H9 (cell line): ENCODE measurements at regions not wholly inside any gene's neighbourhood (a gene's known extent, or its start where the extent isn't known, plus 50 kb on each side); places are given as distances from the start of the nearest gene placed in this dataset.

Experiments used
- DNase-seq: peaks from one replicate; pipeline ENCODE4 v3.0.0-alpha.2; 2017
- H2AFZ ChIP-seq: one replicate; pipeline ENCODE4 v1.6.1; 2013; ENCODE audit warnings: mild to moderate bottlenecking, low read length, control low read depth, moderate library complexity
- H2AK5ac ChIP-seq: 2 replicates; pipeline ENCODE4 v1.6.1; 2013; ENCODE audit warnings: low read length, control low read depth, mixed read lengths; ENCODE audit not compliant: insufficient read length
- H2BK120ac ChIP-seq: one replicate; pipeline ENCODE4 v1.6.1; 2013; ENCODE audit warnings: low read depth, mild to moderate bottlenecking, low read length, control low read depth, inconsistent platforms; ENCODE audit not compliant: poor library complexity, severe bottlenecking
- H2BK12ac ChIP-seq: 2 replicates; pipeline ENCODE4 v1.6.1; 2013; ENCODE audit warnings: low read length, control low read depth, mixed read lengths, low read depth; ENCODE audit not compliant: insufficient read length
- H2BK15ac ChIP-seq: 2 replicates; pipeline ENCODE4 v1.6.1; 2013; ENCODE audit warnings: low read depth, low read length, control low read depth
- H2BK20ac ChIP-seq: one replicate; pipeline ENCODE4 v1.6.1; 2013; ENCODE audit warnings: low read depth, mild to moderate bottlenecking, low read length, control low read depth, inconsistent platforms; ENCODE audit not compliant: poor library complexity, severe bottlenecking
- H2BK5ac ChIP-seq: 2 replicates; pipeline ENCODE4 v1.6.1; 2013; ENCODE audit warnings: low read length, control low read depth, mixed read lengths; ENCODE audit not compliant: insufficient read length
- H3K14ac ChIP-seq: 2 replicates; pipeline ENCODE4 v1.6.1; 2013; ENCODE audit warnings: low read length, control low read depth; ENCODE audit not compliant: insufficient read depth
- H3K18ac ChIP-seq: 2 replicates; pipeline ENCODE4 v1.6.1; 2013; ENCODE audit warnings: low read depth, mild to moderate bottlenecking, mixed read lengths, low read length, control low read depth; ENCODE audit not compliant: insufficient read length
- H3K23ac ChIP-seq: 2 replicates; pipeline ENCODE4 v1.6.1; 2013; ENCODE audit warnings: low read length, control low read depth, mixed read lengths, low read depth; ENCODE audit not compliant: insufficient read length
- H3K23me2 ChIP-seq: 2 replicates; pipeline ENCODE4 v1.6.1; 2013; ENCODE audit warnings: low read depth, mild to moderate bottlenecking, mixed read lengths, low read length, control low read depth; ENCODE audit not compliant: insufficient read length, poor library complexity, severe bottlenecking
- H3K27ac ChIP-seq: 2 replicates; pipeline ENCODE4 v1.5.1; 2013; ENCODE audit warnings: low read length, control low read depth, mixed read lengths, low read depth; ENCODE audit not compliant: insufficient read length
- H3K27me3 ChIP-seq: 2 replicates; pipeline ENCODE4 v1.6.1; 2013; ENCODE audit warnings: low read length, control low read depth, inconsistent platforms; ENCODE audit not compliant: insufficient read depth
- H3K4ac ChIP-seq: 2 replicates; pipeline ENCODE4 v1.6.1; 2013; ENCODE audit warnings: low read depth, mild to moderate bottlenecking, control low read depth, inconsistent platforms, low read length, moderate library complexity
- H3K4me1 ChIP-seq: 2 replicates; pipeline ENCODE4 v1.6.1; 2013; ENCODE audit warnings: low read length, control low read depth, inconsistent platforms; ENCODE audit not compliant: insufficient read depth
- H3K4me2 ChIP-seq: 2 replicates; pipeline ENCODE4 v1.6.1; 2013; ENCODE audit warnings: low read length, control low read depth, mixed read lengths; ENCODE audit not compliant: insufficient read length, insufficient read depth
- H3K56ac ChIP-seq: 2 replicates; pipeline ENCODE4 v1.6.1; 2013; ENCODE audit warnings: low read depth, mild to moderate bottlenecking, mixed read lengths, low read length, control low read depth; ENCODE audit not compliant: insufficient read length
- H3K79me1 ChIP-seq: 2 replicates; pipeline ENCODE4 v1.6.1; 2013; ENCODE audit warnings: low read depth, mild to moderate bottlenecking, moderate library complexity, low read length, control low read depth, inconsistent platforms; ENCODE audit not compliant: insufficient read depth, poor library complexity, severe bottlenecking
- H3K79me2 ChIP-seq: 2 replicates; pipeline ENCODE4 v1.6.1; 2013; ENCODE audit warnings: low read length, control low read depth, inconsistent platforms; ENCODE audit not compliant: insufficient read depth
- H3K9ac ChIP-seq: 2 replicates; pipeline ENCODE4 v1.6.1; 2013; ENCODE audit warnings: low read length, control low read depth, mixed read lengths; ENCODE audit not compliant: insufficient read length; ENCODE audit errors: extremely low read depth
- H3K9me3 ChIP-seq: one replicate; pipeline ENCODE4 v1.6.1; 2013; ENCODE audit warnings: low read depth, low read length, inconsistent platforms; ENCODE audit not compliant: control insufficient read depth
- H3T11ph ChIP-seq: one replicate; pipeline ENCODE4 v1.6.1; 2013; ENCODE audit warnings: mild to moderate bottlenecking, low read length, control low read depth, inconsistent platforms
- H4K20me1 ChIP-seq: one replicate; pipeline ENCODE4 v1.6.1; 2013; ENCODE audit not compliant: control insufficient read depth, insufficient read length, insufficient read depth
- H4K5ac ChIP-seq: 2 replicates; pipeline ENCODE4 v1.6.1; 2013; ENCODE audit warnings: low read depth, mild to moderate bottlenecking, mixed read lengths, low read length, control low read depth; ENCODE audit not compliant: insufficient read length
- H4K8ac ChIP-seq: replicated peaks from 2 replicates; pipeline ENCODE4 v1.6.1; 2013; ENCODE audit warnings: low read length, control low read depth, mixed read lengths, low read depth; ENCODE audit not compliant: insufficient read length
- H4K91ac ChIP-seq: 2 replicates; pipeline ENCODE4 v1.6.1; 2013; ENCODE audit warnings: low read depth, mild to moderate bottlenecking, moderate library complexity, mixed read lengths, low read length, control low read depth; ENCODE audit not compliant: insufficient read length
- H3K27ac Mint-ChIP-seq, 3 experiments: 2 replicates in 2 of 3; 3 replicates in 1 of 3; pipeline ENCODE4 v1.8.0; 2020 to 2021; ENCODE audit warnings: mixed read lengths in 3 of 3, mild to moderate bottlenecking in 1 of 3, moderate library complexity in 1 of 3
- H3K27me3 Mint-ChIP-seq: 2 replicates; pipeline ENCODE4 v1.8.0; 2021; ENCODE audit warnings: low read depth, mild to moderate bottlenecking, moderate library complexity, mixed read lengths
- H3K36me3 Mint-ChIP-seq, 3 experiments: 2 replicates in 2 of 3; 3 replicates in 1 of 3; pipeline ENCODE4 v1.8.0; 2020 to 2021; ENCODE audit warnings: low read depth in 3 of 3, mixed read lengths in 3 of 3; ENCODE audit not compliant: insufficient read depth in 1 of 3
- H3K4me1 Mint-ChIP-seq, 2 experiments: 2 replicates each; pipeline ENCODE4 v1.8.0; 2020; ENCODE audit warnings: mixed read lengths in 2 of 2
- H3K4me3 Mint-ChIP-seq, 2 experiments: 2 replicates in 1 of 2; 3 replicates in 1 of 2; pipeline ENCODE4 v1.8.0; 2020 to 2021; ENCODE audit warnings: mild to moderate bottlenecking in 2 of 2, mixed read lengths in 2 of 2, moderate library complexity in 1 of 2
- H3K9me3 Mint-ChIP-seq, 2 experiments: 2 replicates in 1 of 2; 3 replicates in 1 of 2; pipeline ENCODE4 v1.8.0; 2020; ENCODE audit warnings: mild to moderate bottlenecking in 2 of 2, mixed read lengths in 2 of 2, moderate library complexity in 1 of 2
- WGBS: extraction: QIAGEN DNeasy Blood & Tissue Kit; methylation state at CpG from one replicate; pipeline ENCODE4 v1.1.7; 2013; ENCODE audit warnings: missing lambda C conversion rate, low lambda C conversion rate, mixed read lengths; ENCODE audit not compliant: insufficient read length; ENCODE audit errors: extremely low coverage; 5-methylcytosine and 5-hydroxymethylcytosine counted together
- TF ChIP-seq, protein P1 (sequence below): fragments of 200-600 bp; sonication (generic); conservative IDR thresholded peaks from 3 replicates; pipeline ENCODE4 v1.8.0; 2021; ENCODE audit warnings: antibody characterized with exemption, mild to moderate bottlenecking

DNA sequence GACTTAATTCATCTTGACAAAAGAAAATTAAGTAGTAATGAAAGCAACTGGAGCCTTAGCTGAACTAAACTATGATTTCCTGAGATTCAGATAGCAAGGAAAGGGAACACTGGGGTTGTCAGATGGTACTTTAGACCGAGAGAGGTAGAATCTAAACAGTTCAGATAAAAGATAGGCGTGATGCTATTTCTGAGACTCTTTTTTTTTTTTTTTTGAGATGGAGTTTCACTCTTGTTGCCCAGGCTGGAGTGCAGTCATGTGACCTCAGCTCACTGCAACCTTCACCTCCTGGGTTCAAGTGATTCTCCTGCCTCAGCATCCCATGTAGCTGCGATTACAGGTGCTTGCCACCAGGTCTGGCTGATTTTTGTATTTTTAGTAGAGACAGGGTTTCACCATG, 279.9 kb upstream of the UMPS start:
- H3K23ac ChIP-seq, result no peak overlapping the region
- H3K27me3 Mint-ChIP-seq, result no peaks in the 10 kb centered on the region
- H3K27me3 ChIP-seq, result no peaks in the 10 kb centered on the region
- H2BK120ac ChIP-seq, result no peak overlapping the region
- no peak overlapping the region for H3K18ac ChIP-seq
- H4K20me1 ChIP-seq, result no peaks in the 10 kb centered on the region
- no peak overlapping the region for H2BK5ac ChIP-seq
- H3K79me1 ChIP-seq, result no peaks in the 10 kb centered on the region
- no peaks in the 10 kb centered on the region for H3K9me3 Mint-ChIP-seq
- no peak overlapping the region for H3K14ac ChIP-seq
- H2BK15ac ChIP-seq, result no peak overlapping the region
- no CpG with 5 or more reads among the region's 3 CpGs for WGBS
- no peak overlapping the region for H2BK12ac ChIP-seq
- no peak overlapping the region for H4K5ac ChIP-seq
- DNase-seq, result no peak
- no peak overlapping the region for H3K27ac Mint-ChIP-seq
- H2AFZ ChIP-seq, result no peak overlapping the region
- H3K23me2 ChIP-seq, result no peaks in the 10 kb centered on the region
- peaks cover 6 to 9% of the 10 kb centered on the region in 2 experiments; a peak in 2 of 4 replicates for H3K4me1 Mint-ChIP-seq
- no peak overlapping the region for H2AK5ac ChIP-seq
- H3K4ac ChIP-seq, result no peak overlapping the region
- no peaks in the 10 kb centered on the region for H3K9me3 ChIP-seq
- no peak overlapping the region for H3K9ac ChIP-seq
- H3K79me2 ChIP-seq, result no peaks in the 10 kb centered on the region
- H3K36me3 Mint-ChIP-seq, result no peaks in the 10 kb centered on the region
- no peak overlapping the region for H4K8ac ChIP-seq
- H4K91ac ChIP-seq, result no peak overlapping the region
- TF ChIP-seq, protein P1, sequence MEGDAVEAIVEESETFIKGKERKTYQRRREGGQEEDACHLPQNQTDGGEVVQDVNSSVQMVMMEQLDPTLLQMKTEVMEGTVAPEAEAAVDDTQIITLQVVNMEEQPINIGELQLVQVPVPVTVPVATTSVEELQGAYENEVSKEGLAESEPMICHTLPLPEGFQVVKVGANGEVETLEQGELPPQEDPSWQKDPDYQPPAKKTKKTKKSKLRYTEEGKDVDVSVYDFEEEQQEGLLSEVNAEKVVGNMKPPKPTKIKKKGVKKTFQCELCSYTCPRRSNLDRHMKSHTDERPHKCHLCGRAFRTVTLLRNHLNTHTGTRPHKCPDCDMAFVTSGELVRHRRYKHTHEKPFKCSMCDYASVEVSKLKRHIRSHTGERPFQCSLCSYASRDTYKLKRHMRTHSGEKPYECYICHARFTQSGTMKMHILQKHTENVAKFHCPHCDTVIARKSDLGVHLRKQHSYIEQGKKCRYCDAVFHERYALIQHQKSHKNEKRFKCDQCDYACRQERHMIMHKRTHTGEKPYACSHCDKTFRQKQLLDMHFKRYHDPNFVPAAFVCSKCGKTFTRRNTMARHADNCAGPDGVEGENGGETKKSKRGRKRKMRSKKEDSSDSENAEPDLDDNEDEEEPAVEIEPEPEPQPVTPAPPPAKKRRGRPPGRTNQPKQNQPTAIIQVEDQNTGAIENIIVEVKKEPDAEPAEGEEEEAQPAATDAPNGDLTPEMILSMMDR, result no peak
- H3K56ac ChIP-seq, result no peak overlapping the region
- no peaks in the 10 kb centered on the region for H3K4me1 ChIP-seq
- no peak overlapping the region for H2BK20ac ChIP-seq
- no peak overlapping the region for H3K4me3 Mint-ChIP-seq
- H3K27ac ChIP-seq, result no peak overlapping the region
- H3T11ph ChIP-seq, result no peak overlapping the region
- H3K4me2 ChIP-seq, result no peak overlapping the region
